Heart right ventricle (tissue), 16 donors: ENCODE measurements at regions not wholly inside any gene's neighbourhood (a gene's known extent, or its start where the extent isn't known, plus 50 kb on each side); places are given as distances from the start of the nearest gene placed in this dataset.
A peak's percentile ranks its signal among the peaks of the same experiment; 100 is the strongest.

ENCODE experiments used
- ATAC-seq, 8 donors: fragments of 200-7000 bp; cut with Tn5 transposase; one replicate each; pipeline ENCODE4 v1.9.1; 2020; ENCODE audit warnings: mild to moderate bottlenecking in 8 of 8, moderate library complexity in 8 of 8, moderate number of reproducible peaks in 1 of 8
- DNase-seq, 2 donors: peaks; one replicate each; pipeline ENCODE4 v3.0.0-alpha.2; 2020
- H3K27ac ChIP-seq, 10 donors: fragments of 200-600 bp; sonication (generic) in 2 of 10; one replicate each; pipeline versions ENCODE4 v1.5.0 to v1.8.0; 2020 to 2022; ENCODE audit warnings: mild to moderate bottlenecking in 3 of 10
- H3K27me3 ChIP-seq, 7 donors: fragments of 200-600 bp; one replicate each; pipeline ENCODE4 v1.8.0; 2021 to 2022; ENCODE audit warnings: mild to moderate bottlenecking in 2 of 7
- H3K36me3 ChIP-seq, 9 donors: fragments of 200-600 bp; sonication (generic) in 1 of 9; one replicate each; pipeline versions ENCODE4 v1.5.0 to v1.8.0; 2020 to 2022; ENCODE audit warnings: mild to moderate bottlenecking in 2 of 9
- H3K4me1 ChIP-seq, 9 donors: fragments of 200-600 bp; sonication (generic) in 1 of 9; one replicate each; pipeline versions ENCODE4 v1.5.0 to v1.8.0; 2020 to 2022; ENCODE audit warnings: mild to moderate bottlenecking in 4 of 9
- H3K4me3 ChIP-seq, 10 donors: fragments of 200-600 bp; sonication (generic) in 2 of 10; one replicate each; pipeline versions ENCODE4 v1.5.0 to v1.8.0; 2020 to 2022; ENCODE audit warnings: mild to moderate bottlenecking in 7 of 10, moderate library complexity in 2 of 10
- H3K9me3 ChIP-seq, 11 donors: fragments of 200-600 bp in 10 of 11; sonication (generic) in 2 of 11; one replicate each; pipeline versions ENCODE4 v1.5.0 to v1.8.0; 2013 to 2022; ENCODE audit warnings: mild to moderate bottlenecking in 2 of 11, control low read depth in 1 of 11, moderate library complexity in 1 of 11
- WGBS, 2 donors: extraction: QIAGEN DNeasy Blood & Tissue Kit; methylation state at CpG; one replicate each; pipeline ENCODE4 v1.1.7; 2013; ENCODE audit warnings: inconsistent platforms in 1 of 2; 5-methylcytosine and 5-hydroxymethylcytosine counted together
- intact Hi-C, 10 donors: fragments of 100-400 bp; cut with DNase I; formaldehyde crosslinking; loops; one replicate each; pipeline versions ENCODE4 v1.11.1 to v1.14.2; 2022
- TF ChIP-seq, protein P1 (sequence below), 9 donors: fragments of 200-600 bp; sonication (generic) in 2 of 9; IDR thresholded peaks; one replicate each; pipeline versions ENCODE4 v1.5.0 to v1.8.0; 2021 to 2022; ENCODE audit warnings: antibody characterized with exemption in 9 of 9, mild to moderate bottlenecking in 5 of 9, moderate library complexity in 1 of 9
- donor health status: Arrhythmogenic right ventricular cardiomyopathy.
- donor health status: ischemic (EF 13 %, LVEDD 7.1; RV severe dilation, severe dysfunction).
- donor health status: healthy with polysubstance abuse.
- donor health status: DM: no; HTN: yes; CAD: no.
- donor health status: DM: no; HTN: no; CAD: no.
- donor health status: ischemic (EF 25% LVEDD 6.9; RV normal size, moderate dysfunction).
- donor health status: ischemic (EF 25% LVEDD 5.7; RV mildly dilated, moderate dysfunction).
- donor health status: healthy.
- donor health status: DM: yes; HTN: yes; CAD: no.
- donor health status: Ischemic cardiomyopathy.
- donor health status: ischemic (EF 35%, LVEDD 5.7; RV mildly dilated, moderate dysfunction).
- donor health status: nonischemic (EF 11% LVEDD 7.7; RV severe dilation, severe dysfunction).
- donor health status: DM: yes; HTN: yes; CAD: no.
- donor health status: PGD.
- donor health status: ischemic (EF 29% LVEDD 5.4; RV normal size, mild dysfunction).
- donor health status: nonischemic (EF 23%, LVEDD 6.1; RV moderate dilation, normal function).

DNA sequence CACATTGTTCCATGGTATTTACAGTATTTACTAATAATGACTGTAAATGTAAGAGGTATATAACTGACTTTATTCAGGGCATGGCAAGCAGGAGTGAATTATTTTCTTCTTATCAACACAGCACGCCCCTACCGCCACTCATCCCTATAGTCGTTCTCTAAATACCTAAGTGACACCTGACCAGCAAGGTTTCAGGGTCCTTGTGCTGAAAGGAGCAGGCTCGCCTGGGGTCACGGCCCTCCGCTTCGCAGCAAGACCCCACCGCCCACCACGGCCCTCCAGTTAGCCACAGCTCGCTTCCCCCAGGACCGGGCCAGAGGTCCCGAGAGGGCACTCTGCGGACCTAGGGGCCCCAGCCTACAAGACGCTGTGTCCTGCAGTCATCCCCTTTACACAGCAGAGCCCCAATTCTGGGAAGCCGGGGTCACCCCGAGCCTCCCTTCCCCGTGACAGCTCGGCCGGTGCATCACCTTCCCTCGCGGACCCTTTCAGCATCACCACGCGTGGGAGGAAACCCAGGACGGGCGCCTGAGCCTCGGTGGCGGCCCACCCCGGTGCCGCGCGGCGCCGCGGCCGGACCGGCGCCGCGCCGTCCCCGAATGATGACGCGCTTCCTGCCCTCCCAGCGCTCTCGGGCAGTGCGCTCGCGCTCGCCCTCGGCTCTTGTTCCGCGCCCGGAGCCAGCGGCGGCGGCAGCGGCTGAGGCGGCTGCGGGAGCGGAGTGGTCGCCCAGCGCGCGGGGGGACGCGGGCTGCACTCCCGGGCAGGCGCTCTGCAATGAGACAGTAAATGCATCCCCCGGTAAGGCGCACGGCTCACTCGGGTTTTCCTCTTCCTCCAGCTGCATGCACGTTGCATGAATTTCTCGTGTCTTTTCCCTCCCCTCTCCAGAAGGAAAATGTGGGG is 225.1 kb upstream of the C2CD4B start, which contains the start of gene TLN2:
TSS of gene TLN2 (plus strand) at position 666 of the 906 bp plus-strand sequence.
- 1% methylated on average over 73 to 74 of the region's 74 CpGs for WGBS, 2 donors
- peak within 1 kb of the TSS; percentile 56 to 94 (median 88) for H3K27ac ChIP-seq
- intact Hi-C loops: loop anchor here in 8 of 10 donors (2.0 to 10.0 kb wide), 19 partner anchors 62 to 352 kb away; no protein-coding TSS in a partner anchor
- H3K36me3 ChIP-seq: no peaks in the 10 kb centered on the region
- TF ChIP-seq, protein P1, sequence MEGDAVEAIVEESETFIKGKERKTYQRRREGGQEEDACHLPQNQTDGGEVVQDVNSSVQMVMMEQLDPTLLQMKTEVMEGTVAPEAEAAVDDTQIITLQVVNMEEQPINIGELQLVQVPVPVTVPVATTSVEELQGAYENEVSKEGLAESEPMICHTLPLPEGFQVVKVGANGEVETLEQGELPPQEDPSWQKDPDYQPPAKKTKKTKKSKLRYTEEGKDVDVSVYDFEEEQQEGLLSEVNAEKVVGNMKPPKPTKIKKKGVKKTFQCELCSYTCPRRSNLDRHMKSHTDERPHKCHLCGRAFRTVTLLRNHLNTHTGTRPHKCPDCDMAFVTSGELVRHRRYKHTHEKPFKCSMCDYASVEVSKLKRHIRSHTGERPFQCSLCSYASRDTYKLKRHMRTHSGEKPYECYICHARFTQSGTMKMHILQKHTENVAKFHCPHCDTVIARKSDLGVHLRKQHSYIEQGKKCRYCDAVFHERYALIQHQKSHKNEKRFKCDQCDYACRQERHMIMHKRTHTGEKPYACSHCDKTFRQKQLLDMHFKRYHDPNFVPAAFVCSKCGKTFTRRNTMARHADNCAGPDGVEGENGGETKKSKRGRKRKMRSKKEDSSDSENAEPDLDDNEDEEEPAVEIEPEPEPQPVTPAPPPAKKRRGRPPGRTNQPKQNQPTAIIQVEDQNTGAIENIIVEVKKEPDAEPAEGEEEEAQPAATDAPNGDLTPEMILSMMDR (IDR thresholded peaks at IDR 0.05): no peak
- H3K9me3 ChIP-seq: no peaks in the 10 kb centered on the region
- DNase-seq (peak; percentile 63 to 78), ATAC-seq (peak; percentile 77 to 92 (median 85))
- peaks cover 0 to 22% (median 0%) of the 10 kb centered on the region in 7 donors for H3K27me3 ChIP-seq
- peak within 1 kb of the TSS; percentile 63 to 99 (median 88) for H3K4me3 ChIP-seq
- peaks cover 0 to 30% (median 21%) of the 10 kb centered on the region in 9 donors for H3K4me1 ChIP-seq

DNA sequence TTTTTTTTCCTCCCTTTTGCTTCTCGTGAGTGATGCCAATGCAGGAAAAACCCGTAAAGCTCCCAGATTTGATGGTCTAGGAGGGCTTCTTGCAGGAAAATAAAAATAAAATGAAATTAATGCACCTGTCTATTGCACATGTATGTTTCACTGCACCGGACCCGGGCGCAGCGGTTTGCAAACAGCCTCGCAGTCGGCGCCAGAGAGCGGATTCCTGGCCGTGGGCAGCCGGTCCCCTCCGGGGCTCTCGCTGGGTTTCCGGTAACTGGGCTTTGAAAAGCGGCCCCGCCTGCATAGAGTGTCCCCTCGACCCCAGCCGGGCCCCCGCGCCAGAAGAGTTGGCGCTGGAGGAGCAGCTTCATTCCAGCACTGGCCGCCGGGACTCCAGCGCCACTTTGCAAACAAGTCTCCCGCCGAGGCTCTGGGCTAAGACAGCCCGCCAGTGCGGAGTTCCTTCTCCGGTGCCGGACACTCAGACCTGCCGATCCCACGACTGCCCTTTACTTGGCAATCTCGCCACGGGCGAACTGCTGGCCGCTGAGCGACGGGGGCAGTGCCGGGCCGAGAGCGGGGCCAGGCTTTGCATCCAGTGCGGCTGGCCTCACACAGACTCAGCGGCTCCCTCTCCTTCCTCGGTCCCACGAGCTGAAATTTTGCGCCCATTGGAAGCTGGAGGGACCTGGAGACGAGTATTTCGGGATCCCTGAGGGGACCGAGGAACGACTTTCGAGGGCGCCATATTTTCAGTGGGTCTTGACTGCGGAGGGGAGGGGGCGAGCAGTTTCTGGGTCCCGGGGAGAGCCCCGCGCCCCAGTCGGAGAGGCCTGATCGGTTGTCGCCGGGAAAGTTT is 225.9 kb upstream of the C2CD4B start:
- DNase-seq (peak; percentile 20 to 48), ATAC-seq (peak; percentile 39 to 81 (median 54))
- TF ChIP-seq, protein P1 (IDR thresholded peaks at IDR 0.05): no peak
- Histone ChIP-seq H3K9me3 (no peaks in the 10 kb centered on the region), H3K36me3 (no peaks in the 10 kb centered on the region), H3K4me3 (peak overlapping the region; percentile 63 to 99 (median 88)), H3K27me3 (peaks cover 0 to 22% (median 0%) of the 10 kb centered on the region in 7 donors), H3K27ac (peak overlapping the region; percentile 56 to 94 (median 86)), H3K4me1 (peaks cover 0 to 30% (median 21%) of the 10 kb centered on the region in 9 donors)
- intact Hi-C loops: loop anchor here in 9 of 10 donors (1.0 to 10.0 kb wide), 20 partner anchors 61 to 351 kb away; no protein-coding TSS in a partner anchor
- 0 to 1% methylated on average over 62 of the region's 62 CpGs for WGBS, 2 donors

DNA sequence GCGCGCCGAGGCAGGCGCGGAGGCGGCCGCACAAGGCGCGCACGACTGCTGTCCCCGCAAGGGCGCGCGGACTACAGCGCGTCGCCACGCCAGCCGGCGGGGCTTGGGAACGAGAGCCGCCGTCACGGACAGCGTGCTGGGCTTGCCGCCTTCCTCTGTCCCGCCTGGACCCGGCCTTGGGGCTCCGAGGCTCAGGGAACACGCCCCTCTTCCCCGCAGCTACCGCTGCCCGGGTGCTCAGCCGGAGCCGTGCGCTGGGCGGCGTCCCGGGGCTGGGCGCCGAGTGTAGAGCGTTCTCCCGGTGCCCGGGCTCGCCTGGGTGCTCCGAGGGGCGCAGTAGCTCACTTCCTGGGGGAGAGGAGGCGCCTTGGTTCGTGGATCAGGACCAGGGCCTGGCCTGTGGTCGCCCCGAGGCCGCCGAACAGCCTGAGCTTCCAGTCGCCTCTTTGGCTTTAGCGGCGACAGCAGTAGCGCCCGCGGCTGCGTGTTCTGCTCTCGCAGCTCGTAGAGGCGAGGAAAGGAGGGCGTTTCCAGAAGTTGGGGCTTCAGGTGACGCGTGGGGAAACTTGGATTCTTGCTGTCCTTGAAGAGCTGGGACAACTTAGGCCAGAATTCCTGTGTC is 226.7 kb upstream of the C2CD4B start:
- H3K9me3 ChIP-seq: no peaks in the 10 kb centered on the region
- peak overlapping the region; percentile 63 to 99 (median 88) for H3K4me3 ChIP-seq
- H3K4me1 ChIP-seq: peaks cover 0 to 30% (median 22%) of the 10 kb centered on the region in 9 donors
- 0% methylated on average over 66 of the region's 66 CpGs for WGBS, 2 donors
- H3K27ac ChIP-seq: peak overlapping the region; percentile 56 to 94 (median 86)
- H3K36me3 ChIP-seq: no peaks in the 10 kb centered on the region
- peak; percentile 70 to 92 (median 84) for ATAC-seq
- DNase-seq: peak; percentile 34 to 70
- H3K27me3 ChIP-seq: peaks cover 0 to 22% (median 0%) of the 10 kb centered on the region in 7 donors
- intact Hi-C loops: loop anchor here in 9 of 10 donors (1.0 to 10.0 kb wide), 20 partner anchors 61 to 351 kb away; no protein-coding TSS in a partner anchor
- TF ChIP-seq, protein P1 (IDR thresholded peaks at IDR 0.05): peak in 8 of 9 donors; percentile 6 to 69 (median 47)
